GM12878 (cell line): ENCODE measurements at regions not wholly inside any gene's neighbourhood (a gene's known extent, or its start where the extent isn't known, plus 50 kb on each side); places are given as distances from the start of the nearest gene placed in this dataset.

ENCODE experiments used
- ATAC-seq: fragments of 200-7000 bp; cut with Tn5 transposase; 3 replicates; pipeline ENCODE4 v1.9.1; 2020; ENCODE audit warnings: mild to moderate bottlenecking, moderate library complexity
- BruUV-seq: library from RNA; stranded (reverse); fragments of 400-500 nt; replicated peaks from 2 replicates; lab custom pipeline; 2021; lab: Mats Ljungman, UMichigan
- CTCF ChIA-PET: fragments of 300-600 bp; sonication (Branson Sonifier 250); formaldehyde crosslinking; extraction: SDS; loops from one replicate; lab custom pipeline; 2021; ENCODE audit warnings: inconsistent platforms; lab: Yijun Ruan, JAX
- POLR2A ChIA-PET: fragments of 350-600 bp; formaldehyde crosslinking; extraction: SDS; loops from one replicate; lab custom pipeline; 2021; ENCODE audit warnings: inconsistent platforms; lab: Charles Lee
- RAD21 ChIA-PET: fragments of 300-600 bp; sonication (Branson Sonifier 250); formaldehyde crosslinking; loops from one replicate; lab custom pipeline; 2023; ENCODE audit warnings: antibody characterized with exemption; ENCODE audit not compliant: unreplicated experiment; lab: Charles Lee
- SMC1A ChIA-PET: fragments of 300-600 bp; sonication (Branson Sonifier 250); formaldehyde crosslinking; loops from one replicate; lab custom pipeline; 2023; ENCODE audit not compliant: unreplicated experiment, uncharacterized antibody; lab: Charles Lee
- DNase-seq: peaks from one replicate; pipeline ENCODE4 v3.0.0-alpha.2; 2011; ENCODE audit warnings: low read depth, low spot score
- FAIRE-seq: peaks from 3 replicates; lab custom pipeline; 2011; peaks lifted over from hg19 to GRCh38; lab: Jason Lieb, UNC
- H2AFZ ChIP-seq: 2 replicates; pipeline ENCODE4 v1.6.0; 2011; ENCODE audit warnings: low read depth, low read length, control low read depth; ENCODE audit not compliant: control insufficient read depth
- H3K27ac ChIP-seq: 2 replicates; pipeline ENCODE4 v1.5.1; 2011; ENCODE audit warnings: control low read depth; ENCODE audit not compliant: control insufficient read depth, insufficient read depth
- H3K27me3 ChIP-seq, 2 experiments: replicated peaks in 1 of 2; 2 replicates each; pipeline versions ENCODE4 v1.6.0 to v1.6.1; 2011; ENCODE audit warnings: low read length in 1 of 2; ENCODE audit not compliant: control insufficient read depth in 2 of 2, insufficient read depth in 2 of 2
- H3K36me3 ChIP-seq, 2 experiments: 2 replicates each; pipeline ENCODE4 v1.5.1; 2011; ENCODE audit warnings: low read length in 1 of 2; ENCODE audit not compliant: control insufficient read depth in 2 of 2, insufficient read depth in 2 of 2
- H3K4me1 ChIP-seq: 2 replicates; pipeline ENCODE4 v1.6.1; 2011; ENCODE audit warnings: mild to moderate bottlenecking, low read length, moderate library complexity, mixed read lengths; ENCODE audit not compliant: control insufficient read depth, insufficient read depth
- H3K4me2 ChIP-seq: 2 replicates; pipeline ENCODE4 v1.6.0; 2011; ENCODE audit warnings: control low read depth; ENCODE audit not compliant: control insufficient read depth, insufficient read depth
- H3K4me3 ChIP-seq: fragments of 200-600 bp; sonication (generic); 2 replicates; pipeline ENCODE4 v1.5.1; 2016
- H3K79me2 ChIP-seq: 2 replicates; pipeline ENCODE4 v1.6.0; 2011; ENCODE audit warnings: low read length; ENCODE audit not compliant: control insufficient read depth, insufficient read depth
- H3K9ac ChIP-seq: 2 replicates; pipeline ENCODE4 v1.8.0; 2011; ENCODE audit warnings: low read length, control low read depth, mixed read lengths; ENCODE audit not compliant: control insufficient read depth, insufficient read depth
- H3K9me3 ChIP-seq: replicated peaks from 3 replicates; pipeline ENCODE4 v1.5.1; 2011; ENCODE audit warnings: mild to moderate bottlenecking, low read length; ENCODE audit not compliant: control insufficient read depth, insufficient read depth
- H4K20me1 ChIP-seq: 2 replicates; pipeline ENCODE4 v1.6.0; 2011; ENCODE audit not compliant: control insufficient read depth, insufficient read depth
- ATF2 ChIP-seq: IDR thresholded peaks from 2 replicates; pipeline ENCODE4 v1.6.1; 2012; ENCODE audit warnings: low read length, inconsistent platforms
- BMI1 ChIP-seq: fragments of 450-650 bp; IDR thresholded peaks from 2 replicates; pipeline ENCODE4 v1.6.1; 2016; ENCODE audit warnings: mild to moderate bottlenecking, moderate library complexity, borderline replicate concordance
- DPF2 ChIP-seq: fragments of 450-650 bp; IDR thresholded peaks from 2 replicates; pipeline ENCODE4 v1.6.1; 2017; ENCODE audit warnings: mild to moderate bottlenecking
- FOS ChIP-seq: IDR thresholded peaks from 3 replicates; pipeline ENCODE4 v1.6.1; 2011; ENCODE audit warnings: borderline replicate concordance; ENCODE audit not compliant: insufficient read length; ENCODE audit errors: extremely low read depth
- HSF1 ChIP-seq: fragments of 150-350 bp; IDR thresholded peaks from 2 replicates; pipeline ENCODE4 v1.6.1; 2014; ENCODE audit warnings: mild to moderate bottlenecking, low read depth, low read length
- MEF2B ChIP-seq: fragments of 450-650 bp; IDR thresholded peaks from 2 replicates; pipeline ENCODE4 v1.6.1; 2018; ENCODE audit warnings: mild to moderate bottlenecking, moderate library complexity; ENCODE audit not compliant: partially characterized antibody, poor library complexity, severe bottlenecking
- NR2F1 ChIP-seq: fragments of 450-650 bp; conservative IDR thresholded peaks from 2 replicates; pipeline ENCODE4 v1.6.1; 2017; ENCODE audit warnings: mild to moderate bottlenecking
- RBBP5 ChIP-seq: fragments of 200-600 bp; sonication (generic); conservative IDR thresholded peaks from 2 replicates; pipeline ENCODE4 v1.6.1; 2016
- REST ChIP-seq: IDR thresholded peaks from 2 replicates; pipeline ENCODE4 v1.6.1; 2012; ENCODE audit warnings: mild to moderate bottlenecking, low read depth, low read length
- TAF1 ChIP-seq: IDR thresholded peaks from 2 replicates; pipeline ENCODE4 v1.6.1; 2011; ENCODE audit warnings: mild to moderate bottlenecking, low read depth, low read length, borderline replicate concordance
- YY1 ChIP-seq: IDR thresholded peaks from 2 replicates; pipeline ENCODE4 v1.6.1; 2011; ENCODE audit warnings: low read depth, mild to moderate bottlenecking, low read length
- ZBTB33 ChIP-seq: fragments of 450-650 bp; IDR thresholded peaks from 2 replicates; pipeline ENCODE4 v1.6.1; 2017; ENCODE audit warnings: mild to moderate bottlenecking
- ZSCAN29 ChIP-seq: fragments of 450-650 bp; IDR thresholded peaks from 2 replicates; pipeline ENCODE4 v1.6.1; 2017; ENCODE audit warnings: mild to moderate bottlenecking, moderate library complexity
- WGBS: methylation state at CpG from one replicate; pipeline ENCODE4 v1.1.6; 2016; ENCODE audit warnings: low lambda C conversion rate; ENCODE audit not compliant: insufficient replicate concordance, insufficient coverage; ENCODE audit errors: missing lambda C conversion rate; 5-methylcytosine and 5-hydroxymethylcytosine counted together
- in situ Hi-C: fragments of 300-500 bp; cut with MboI; formaldehyde crosslinking; loops from 9 replicates; pipeline ENCODE4 v1.14.3; 2018; ENCODE audit warnings: mixed read lengths
- intact Hi-C: fragments of 100-400 bp; cut with micrococcal nuclease; formaldehyde crosslinking; loops from one replicate; pipeline ENCODE4 v1.14.2; 2022; ENCODE audit not compliant: unreplicated experiment

GRCh38 chr10:130485958-130486895 lies 350.0 kb downstream of the GLRX3 start (continued):
- TF ChIP-seq REST: no peak
- TF ChIP-seq ZBTB33: no peak
- no peak for TF ChIP-seq MEF2B
- TF ChIP-seq TAF1: no peak

GRCh38 chr10:130486906-130487305 lies 350.7 kb downstream of the GLRX3 start:
- Histone ChIP-seq H3K27ac (no peak overlapping the region), H2AFZ (no peak overlapping the region), H3K36me3 (no peaks in the 10 kb centered on the region), H4K20me1 (no peaks in the 10 kb centered on the region), H3K4me3 (no peak overlapping the region), H3K4me2 (no peak overlapping the region), H3K9ac (no peak overlapping the region), H3K79me2 (no peaks in the 10 kb centered on the region), H3K9me3 (no peaks in the 10 kb centered on the region; the same call in 2 of the 3 replicates), H3K27me3 (no peaks in the 10 kb centered on the region), H3K4me1 (no peaks in the 10 kb centered on the region)
- TF ChIP-seq RBBP5 (no peak), FOS (no peak), BMI1 (no peak), DPF2 (no peak), ZSCAN29 (no peak), HSF1 (no peak), TAF1 (no peak), NR2F1 (no peak), ATF2 (no peak), YY1 (no peak)
- FAIRE-seq: no peak
- WGBS: 25% methylated on average over 7 of the region's 7 CpGs
- SMC1A ChIA-PET: no interaction called here
- no TSS peak for BruUV-seq
- RAD21 ChIA-PET: no interaction called here
- in situ Hi-C loops: no loop called here
- DNase-seq: no peak
- CTCF ChIA-PET: no interaction called here
- intact Hi-C loops: no loop called here
- POLR2A ChIA-PET: no interaction called here
- no peak for ATAC-seq
